ENCODE measurements at regions not wholly inside any gene's neighbourhood (a gene's known extent, or its start where the extent isn't known, plus 50 kb on each side); places are given as distances from the start of the nearest gene placed in this dataset.

GRCh38 chr6:48563433-48563832, 452.4 kb upstream of the PTCHD4 start:
- WGBS (ENCODE audit: low lambda C conversion rate): 86% methylated on average over 1 of the region's 1 CpG
- H3K4me1 ChIP-seq (ENCODE audit: insufficient read depth, low read length): no peaks in the 10 kb centered on the region
- in situ Hi-C loops (cut with HindIII; ENCODE audit: extremely low pct_ligation_motif_present, low pct_unique_long_range_greater_than_20kb) (no loop called here), intact Hi-C loops (cut with micrococcal nuclease; ENCODE audit: unreplicated experiment) (no loop called here)
- CTCF ChIA-PET (ENCODE audit: low intra/inter-chr PET ratio, low total read pairs): no interaction called here
- no peak for ATAC-seq
- no peak for FAIRE-seq
- no peaks in the 10 kb centered on the region for H3K36me3 ChIP-seq (replicated peaks in 1 of 2; ENCODE audit: control insufficient read depth in 1 of 2, insufficient read depth in 2 of 2, low read length in 2 of 2)
- no peak for DNase-seq (ENCODE audit: low spot score)
- no peak overlapping the region for H3K4me3 ChIP-seq (replicated peaks in 1 of 3; ENCODE audit: insufficient read depth in 1 of 3, low read depth in 2 of 3, low read length in 3 of 3)
- no peak overlapping the region for H3K27ac ChIP-seq (ENCODE audit: extremely low read length, insufficient read depth, low read length)
- no peak overlapping the region for H3K4me2 ChIP-seq (ENCODE audit: low read depth, low read length)
- no peaks in the 10 kb centered on the region for H3K9me3 ChIP-seq (ENCODE audit: low read length)
- no peaks in the 10 kb centered on the region for H4K20me1 ChIP-seq (ENCODE audit: insufficient read depth, low read length)
- no peak overlapping the region for H3K9ac ChIP-seq (ENCODE audit: insufficient read depth, low read depth, low read length)
- POLR2A ChIA-PET: no interaction called here
- no TSS peak for BruUV-seq (replicated peaks)
- no peaks in the 10 kb centered on the region for H3K79me2 ChIP-seq (ENCODE audit: insufficient read depth, low read length)
- H3K27me3 ChIP-seq (ENCODE audit: control insufficient read depth in 1 of 2, insufficient read depth in 2 of 2, low read length in 2 of 2): no peaks in the 10 kb centered on the region
- no peak for TF ChIP-seq TRAFD1 (CRISPR knock-in tag; IDR thresholded peaks at IDR 0.05; ENCODE audit: borderline replicate concordance)
- no peak for TF ChIP-seq ZBTB7A (CRISPR knock-in tag; IDR thresholded peaks at IDR 0.05)
- no peak for TF ChIP-seq TMF1 (CRISPR knock-in tag; IDR thresholded peaks at IDR 0.05; ENCODE audit: low read depth)
- TF ChIP-seq ATF7-NPFF (CRISPR knock-in tag; IDR thresholded peaks at IDR 0.05; ENCODE audit: low read depth): no peak
- TF ChIP-seq PRDM15 (CRISPR knock-in tag; IDR thresholded peaks at IDR 0.05): no peak
- TF ChIP-seq RFX5 (IDR thresholded peaks at IDR 0.05; ENCODE audit: low read depth, low read length): no peak
- no peak for TF ChIP-seq RARA (CRISPR knock-in tag; IDR thresholded peaks at IDR 0.05)
- no peak overlapping the region for H2AFZ ChIP-seq (ENCODE audit: low read length)
